Retina (tissue), 1 donor: ENCODE measurements at regions not wholly inside any gene's neighbourhood (a gene's known extent, or its start where the extent isn't known, plus 50 kb on each side); places are given as distances from the start of the nearest gene placed in this dataset.
A peak's percentile ranks its signal among the peaks of the same experiment; 100 is the strongest.
"Not testable (repeated sequence)": the region's sequence is repeated elsewhere in the genome, so short reads cannot be mapped to it uniquely, and the experiment has no call there.

Source experiments
- DNase-seq: peaks from one replicate; pipeline ENCODE4 v3.0.0-alpha.2; 2016

DNA sequence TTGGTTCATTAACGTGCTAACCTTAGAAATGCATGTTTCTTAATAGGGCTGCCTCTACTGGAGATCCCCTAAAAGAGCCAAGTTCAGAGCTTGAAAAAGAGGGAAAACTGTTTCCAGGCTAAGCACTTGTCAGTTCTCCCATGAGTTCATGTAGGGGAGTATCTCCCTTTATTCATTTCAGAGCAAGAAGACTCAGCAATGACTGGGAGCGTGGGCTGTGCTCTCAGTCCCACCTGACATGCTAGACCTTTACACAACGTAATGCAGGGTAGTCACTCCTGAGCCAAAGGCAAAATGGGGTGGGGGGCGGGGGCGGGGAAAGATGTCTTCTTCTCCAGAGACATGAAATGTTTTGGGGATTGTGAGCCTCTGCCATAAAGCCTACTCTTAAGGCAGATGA lies 420.1 kb upstream of the MCTP2 start:
- no peak for DNase-seq

DNA sequence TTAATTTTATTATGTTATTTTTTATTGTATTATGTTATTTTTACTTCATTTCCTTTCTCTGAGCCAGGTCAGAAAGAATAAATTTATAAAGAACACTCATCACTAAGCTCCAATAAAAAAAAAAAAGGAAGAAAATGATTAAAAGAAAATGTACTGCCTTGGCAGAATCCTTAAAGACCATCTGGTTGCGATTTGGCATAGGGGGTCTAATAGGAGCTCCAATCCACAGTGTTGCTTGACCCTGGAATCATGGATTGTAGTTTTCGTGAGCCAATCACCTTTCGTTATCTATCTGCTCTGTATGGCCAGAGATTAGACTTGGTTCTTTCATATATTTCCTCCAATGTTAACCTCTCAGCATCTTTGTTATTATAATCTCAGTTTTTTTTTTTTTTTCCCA lies 421.8 kb upstream of the MCTP2 start:
- no peak for DNase-seq

GRCh38 chr15:93803421-93804152 lies 427.8 kb upstream of the MCTP2 start:
- peak; percentile 64 for DNase-seq

DNA sequence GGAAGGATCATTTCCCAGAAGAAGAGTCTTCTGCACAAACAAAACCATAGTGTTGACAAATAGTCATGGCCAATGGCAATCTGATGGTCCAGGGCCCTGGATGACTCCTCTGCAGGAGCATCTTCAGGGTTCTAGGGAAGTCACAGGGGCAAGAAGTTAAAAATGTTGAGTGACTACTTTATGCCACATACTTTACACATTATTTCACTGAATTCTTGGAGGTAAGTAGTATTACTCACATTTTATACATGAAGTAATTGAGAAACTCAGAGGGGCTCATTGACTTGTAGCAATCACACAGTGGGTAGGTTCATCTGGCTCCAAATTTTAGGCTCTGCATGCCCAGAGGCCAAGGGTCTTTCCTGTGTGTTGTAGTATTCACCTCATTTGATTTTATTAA lies 430.2 kb upstream of the MCTP2 start:
- no peak for DNase-seq

- no peak for DNase-seq
Observed at GRCh38 chr15:93800805-93801204, 430.6 kb upstream of the MCTP2 start.

DNA sequence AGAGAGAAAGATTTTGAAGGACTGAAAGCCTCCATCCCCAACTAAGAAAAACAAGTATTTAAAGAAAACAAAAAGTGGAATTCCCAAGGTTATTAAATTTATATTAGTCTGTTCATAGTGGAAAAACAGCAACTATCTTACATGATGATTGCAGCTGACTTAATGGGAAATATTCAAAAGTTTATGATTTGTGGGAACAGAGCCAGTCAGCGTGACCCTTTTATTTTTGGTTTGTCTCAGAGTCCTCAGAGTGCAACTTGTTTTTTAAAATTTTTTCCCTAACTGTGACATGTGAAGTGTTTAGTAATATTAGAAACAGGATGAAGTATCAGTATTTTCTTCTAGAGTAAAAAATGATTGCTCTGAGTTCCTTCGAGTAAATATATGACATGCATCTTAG lies 441.9 kb upstream of the MCTP2 start:
- no peak for DNase-seq

GRCh38 chr15:93780073-93780472 lies 451.3 kb upstream of the MCTP2 start:
- DNase-seq, result no peak

DNA sequence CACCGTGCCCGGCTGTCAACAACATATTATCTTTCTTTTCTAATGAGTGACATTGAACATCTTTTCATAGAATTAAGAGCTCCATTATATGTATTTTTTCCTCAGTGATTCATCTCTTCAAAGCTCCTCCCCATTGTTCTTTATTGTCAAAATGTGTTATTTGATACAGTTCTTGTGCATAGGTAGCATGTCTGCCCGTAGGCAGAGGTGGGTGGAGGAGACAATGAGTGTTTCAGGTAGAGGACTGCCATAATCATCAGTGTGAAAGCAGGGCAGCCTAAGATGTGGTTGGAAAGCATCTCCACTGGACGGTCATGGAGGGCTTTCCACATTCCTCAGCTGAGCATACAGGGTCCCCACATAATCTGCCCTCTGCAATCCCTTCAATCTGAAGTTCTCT lies 452.0 kb upstream of the MCTP2 start:
- DNase-seq, result no peak

GRCh38 chr15:93771196-93772030 lies 459.9 kb upstream of the MCTP2 start:
- no peak for DNase-seq

DNA sequence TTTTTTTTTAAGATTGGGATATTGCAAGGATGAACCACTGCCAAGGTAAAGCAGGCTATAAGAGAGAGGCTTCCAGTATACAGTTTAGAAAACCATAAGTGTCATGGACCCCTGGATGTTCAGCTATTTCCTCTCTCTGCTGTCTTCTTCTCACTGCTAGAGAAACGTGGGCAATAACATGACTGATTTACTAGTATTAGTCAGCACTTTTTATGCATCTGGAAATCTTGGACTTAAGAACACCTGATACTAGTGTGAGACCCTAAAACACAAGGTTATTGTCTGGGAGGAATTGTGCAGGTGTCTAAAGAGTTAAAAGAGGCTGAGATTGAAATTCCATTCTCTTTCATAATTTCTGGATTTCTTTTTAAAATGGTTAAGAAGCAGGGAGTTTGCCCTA lies 460.6 kb upstream of the MCTP2 start:
- DNase-seq, result no peak

DNA sequence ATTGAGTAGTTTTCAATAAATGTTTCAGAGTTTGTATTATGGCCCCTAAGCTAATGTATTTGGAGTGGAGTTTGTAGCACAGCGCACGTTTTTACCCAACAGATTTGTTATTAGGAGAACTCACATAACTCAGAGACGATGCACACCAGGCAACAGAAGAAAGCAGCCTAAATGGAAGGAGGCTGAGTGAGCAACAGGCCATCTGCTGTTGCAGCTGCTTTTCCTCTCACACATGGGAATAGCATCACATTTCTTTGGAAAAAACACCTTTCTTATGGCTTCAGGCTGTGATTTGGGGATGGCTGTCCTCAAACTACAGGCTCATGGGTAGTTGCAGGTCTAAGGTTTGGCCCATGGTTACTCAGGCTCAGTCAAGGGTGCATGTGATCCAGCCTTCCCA lies 469.3 kb upstream of the MCTP2 start:
- DNase-seq, result no peak

DNA sequence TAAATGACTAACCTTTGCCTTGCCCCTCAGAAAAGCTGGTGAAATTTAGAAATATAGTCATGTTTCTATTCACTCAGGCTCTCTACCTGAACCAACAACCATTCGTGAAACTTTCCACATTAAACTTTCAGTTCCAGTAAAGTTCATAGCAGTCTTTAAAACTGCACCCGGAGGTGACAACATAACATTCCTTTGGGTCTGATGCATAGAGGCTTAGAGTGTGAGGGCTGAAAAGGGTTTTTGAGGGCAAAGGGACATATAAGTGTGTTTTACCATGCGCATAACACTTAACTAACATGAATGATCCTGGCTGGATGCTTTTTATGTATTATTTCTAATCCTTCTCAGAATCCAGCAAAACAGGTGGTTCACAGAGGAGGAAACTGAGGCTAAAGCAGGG lies 471.7 kb upstream of the MCTP2 start:
- no peak for DNase-seq

DNA sequence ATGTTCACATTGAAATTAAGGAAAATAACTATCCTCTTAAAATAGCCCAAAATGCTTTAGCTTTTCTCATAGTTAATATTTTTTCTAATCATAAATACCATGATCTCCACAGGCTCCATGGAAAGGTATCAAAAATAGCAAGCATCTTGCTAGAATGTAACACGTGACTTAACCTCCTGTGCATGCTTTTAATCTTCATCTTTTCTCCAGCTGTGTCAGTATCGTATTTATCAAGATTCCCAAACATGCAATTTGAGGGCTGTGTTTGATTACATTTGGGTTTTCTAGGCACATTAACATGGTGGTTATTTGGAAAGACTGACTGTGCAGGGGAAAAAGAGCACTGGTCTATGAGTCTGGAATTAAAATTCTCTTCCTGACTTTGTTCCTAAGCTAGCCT lies 472.5 kb upstream of the MCTP2 start:
- no peak for DNase-seq

- no peak for DNase-seq
Observed at GRCh38 chr15:93748710-93749109, 482.7 kb upstream of the MCTP2 start.

- not testable (repeated sequence) for DNase-seq
Observed at GRCh38 chr15:93734976-93735375, 496.4 kb upstream of the MCTP2 start.

GRCh38 chr15:93730724-93731123 lies 500.6 kb upstream of the MCTP2 start:
- DNase-seq, result no peak

- DNase-seq, result no peak
Observed at GRCh38 chr15:93722165-93722564, 509.2 kb upstream of the MCTP2 start.

- no peak for DNase-seq
Observed at GRCh38 chr15:93720607-93721006, 510.8 kb upstream of the MCTP2 start.

DNA sequence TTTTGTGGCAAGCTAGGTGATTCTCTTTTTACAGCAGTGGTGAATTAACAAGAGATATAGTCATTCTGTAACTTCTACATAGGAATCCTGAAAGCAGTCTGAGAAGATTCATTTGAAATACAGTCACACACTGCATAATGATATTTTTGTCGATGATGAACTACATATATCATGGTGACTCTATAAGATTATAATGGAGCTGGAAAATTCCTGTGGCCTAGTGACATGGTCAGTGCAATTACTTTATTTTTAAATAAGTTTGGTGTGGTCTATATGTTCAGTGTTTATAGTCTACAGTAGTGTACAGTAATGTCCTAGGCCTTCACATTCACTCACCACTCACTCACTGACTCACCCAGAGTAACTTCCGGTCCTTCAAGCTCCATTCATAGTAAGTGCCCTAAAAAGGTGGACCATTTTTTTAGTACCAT lies 511.4 kb upstream of the MCTP2 start:
- DNase-seq, result no peak

GRCh38 chr15:93716615-93717231 lies 514.6 kb upstream of the MCTP2 start:
- peak; percentile 35 for DNase-seq

- DNase-seq, result no peak
Observed at GRCh38 chr15:93709708-93710107, 521.7 kb upstream of the MCTP2 start.

DNA sequence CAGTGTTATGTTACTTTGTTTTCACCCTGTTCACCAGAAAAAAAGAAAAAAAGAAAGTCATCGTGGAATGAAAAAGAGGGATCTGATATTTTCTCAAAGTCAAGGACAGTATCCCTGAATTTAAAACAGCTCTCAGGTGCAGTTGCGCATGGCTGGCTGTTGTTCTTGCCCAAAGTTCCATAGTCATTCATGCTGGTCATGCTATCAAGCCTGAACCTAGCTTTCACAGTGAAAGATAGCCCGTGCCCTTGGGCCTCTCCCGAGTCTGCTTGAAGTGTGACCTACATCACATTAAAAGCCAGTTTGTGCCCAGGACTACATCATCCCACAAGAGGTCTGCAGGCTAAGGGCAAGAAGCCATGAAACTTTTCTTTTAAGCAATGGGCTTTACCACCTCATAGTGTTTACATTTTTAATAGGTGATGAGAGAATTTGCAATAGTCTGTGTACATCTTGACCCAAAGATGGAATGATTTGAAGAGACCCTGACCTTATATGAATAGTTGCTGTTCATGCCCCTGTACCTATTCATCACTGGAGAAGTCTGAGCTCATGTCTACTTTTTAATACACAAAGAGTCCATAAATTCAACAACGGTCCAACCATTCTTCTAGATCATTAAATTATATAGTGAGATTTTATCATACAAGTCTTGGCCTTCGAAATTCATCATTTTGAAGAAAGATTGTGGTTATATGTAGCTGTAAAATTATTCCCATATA lies 522.5 kb upstream of the MCTP2 start:
- DNase-seq, result no peak

GRCh38 chr15:93707751-93708150 lies 523.6 kb upstream of the MCTP2 start:
- no peak for DNase-seq
